ENCODE measurements at regions not wholly inside any gene's neighbourhood (a gene's known extent, or its start where the extent isn't known, plus 50 kb on each side); places are given as distances from the start of the nearest gene placed in this dataset.

DNA sequence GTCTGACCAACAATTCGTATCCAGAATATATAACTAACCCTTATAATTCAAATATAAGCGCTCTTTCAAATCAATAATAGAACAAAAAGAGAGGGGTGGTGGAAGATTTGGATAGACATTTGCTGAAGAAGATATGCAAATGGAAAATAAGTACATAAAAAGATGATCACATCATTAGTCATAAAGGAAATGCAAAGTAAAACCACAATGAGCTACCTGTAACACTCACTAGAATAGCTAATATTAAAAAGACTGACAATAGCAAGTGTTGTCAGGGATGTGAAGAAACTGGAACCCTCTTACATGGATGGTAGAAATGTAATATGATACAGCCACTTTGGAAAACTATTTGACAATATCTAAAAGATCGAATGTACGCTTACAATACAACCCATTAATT lies 84.9 kb upstream of the MRPS9 start:
- Histone ChIP-seq H3K27me3 (ENCODE audit: low read length) (no peaks in the 10 kb centered on the region), H3K4me3 (ENCODE audit: insufficient read depth, low read length, poor library complexity, severe bottlenecking) (no peak overlapping the region), H3K79me2 (ENCODE audit: insufficient read depth, low read length) (no peaks in the 10 kb centered on the region), H3K9me2 (replicated peaks; ENCODE audit: insufficient read depth, low read length) (no peaks in the 10 kb centered on the region), H3K36me3 (ENCODE audit: low read length) (no peaks in the 10 kb centered on the region), H3K27ac (ENCODE audit: low read depth, low read length) (no peak overlapping the region), H3K9ac (ENCODE audit: low read length) (no peak overlapping the region), H4K20me1 (ENCODE audit: low read depth, low read length) (no peaks in the 10 kb centered on the region), H2AFZ (ENCODE audit: low read depth, low read length, severe bottlenecking) (no peak overlapping the region), H3K9me3 (ENCODE audit: insufficient read depth, low read length) (no peaks in the 10 kb centered on the region), H3K4me2 (ENCODE audit: low read depth, low read length, poor library complexity, severe bottlenecking) (no peak overlapping the region), H3F3A (ENCODE audit: insufficient read depth) (no peaks in the 10 kb centered on the region)
- TF ChIP-seq CTCF (IDR thresholded peaks at IDR 0.05; ENCODE audit: insufficient read depth, low read length, poor library complexity, severe bottlenecking), result no peak
- TF ChIP-seq EZH2phosphoT487 (conservative IDR thresholded peaks at IDR 0.05; ENCODE audit: low read length), result no peak

DNA sequence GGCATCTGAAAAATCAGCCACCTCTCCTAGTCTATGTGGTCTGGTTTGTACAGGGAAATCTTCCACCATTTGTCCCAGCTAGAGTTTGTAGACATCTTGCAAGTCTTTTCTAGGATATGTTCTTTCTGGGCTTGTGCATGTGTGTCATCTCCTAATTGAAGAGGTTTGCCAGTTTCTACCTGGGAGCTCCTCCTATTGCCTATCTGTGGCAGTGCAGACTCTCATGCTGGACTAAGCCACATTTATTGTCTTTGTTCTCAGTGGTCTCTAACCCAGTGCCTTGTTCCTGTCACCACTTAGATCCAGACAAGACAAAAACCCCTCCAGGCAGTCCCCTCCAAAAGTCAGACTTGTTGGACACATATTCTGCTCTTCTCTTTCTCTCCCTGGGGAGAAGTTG lies 72.0 kb upstream of the MRPS9 start:
- Histone ChIP-seq H3K27ac (ENCODE audit: low read depth, low read length) (no peak overlapping the region), H3K9me2 (replicated peaks; ENCODE audit: insufficient read depth, low read length) (no peaks in the 10 kb centered on the region), H3K79me2 (ENCODE audit: insufficient read depth, low read length) (no peaks in the 10 kb centered on the region), H3F3A (ENCODE audit: insufficient read depth) (no peaks in the 10 kb centered on the region), H3K27me3 (ENCODE audit: low read length) (no peaks in the 10 kb centered on the region), H3K4me3 (ENCODE audit: insufficient read depth, low read length, poor library complexity, severe bottlenecking) (no peak overlapping the region), H3K9ac (ENCODE audit: low read length) (no peak overlapping the region), H3K36me3 (ENCODE audit: low read length) (no peaks in the 10 kb centered on the region), H3K4me2 (ENCODE audit: low read depth, low read length, poor library complexity, severe bottlenecking) (no peak overlapping the region), H2AFZ (ENCODE audit: low read depth, low read length, severe bottlenecking) (no peak overlapping the region), H3K9me3 (ENCODE audit: insufficient read depth, low read length) (no peaks in the 10 kb centered on the region), H4K20me1 (ENCODE audit: low read depth, low read length) (no peaks in the 10 kb centered on the region)
- TF ChIP-seq CTCF (IDR thresholded peaks at IDR 0.05; ENCODE audit: insufficient read depth, low read length, poor library complexity, severe bottlenecking), result no peak
- no peak for TF ChIP-seq EZH2phosphoT487 (conservative IDR thresholded peaks at IDR 0.05; ENCODE audit: low read length)

GRCh38 chr2:104969564-104969963 lies 68.3 kb upstream of the MRPS9 start:
- Histone ChIP-seq H3K36me3 (ENCODE audit: low read length) (no peaks in the 10 kb centered on the region), H3K9me3 (ENCODE audit: insufficient read depth, low read length) (no peaks in the 10 kb centered on the region), H3K79me2 (ENCODE audit: insufficient read depth, low read length) (no peaks in the 10 kb centered on the region), H3K27me3 (ENCODE audit: low read length) (no peaks in the 10 kb centered on the region), H3F3A (ENCODE audit: insufficient read depth) (no peaks in the 10 kb centered on the region), H3K27ac (ENCODE audit: low read depth, low read length) (no peak overlapping the region), H3K4me2 (ENCODE audit: low read depth, low read length, poor library complexity, severe bottlenecking) (no peak overlapping the region), H3K9ac (ENCODE audit: low read length) (no peak overlapping the region), H4K20me1 (ENCODE audit: low read depth, low read length) (no peaks in the 10 kb centered on the region), H2AFZ (ENCODE audit: low read depth, low read length, severe bottlenecking) (no peak overlapping the region), H3K4me3 (ENCODE audit: insufficient read depth, low read length, poor library complexity, severe bottlenecking) (no peak overlapping the region), H3K9me2 (replicated peaks; ENCODE audit: insufficient read depth, low read length) (no peaks in the 10 kb centered on the region)
- TF ChIP-seq CTCF (IDR thresholded peaks at IDR 0.05; ENCODE audit: insufficient read depth, low read length, poor library complexity, severe bottlenecking) (no peak), EZH2phosphoT487 (conservative IDR thresholded peaks at IDR 0.05; ENCODE audit: low read length) (no peak)

DNA sequence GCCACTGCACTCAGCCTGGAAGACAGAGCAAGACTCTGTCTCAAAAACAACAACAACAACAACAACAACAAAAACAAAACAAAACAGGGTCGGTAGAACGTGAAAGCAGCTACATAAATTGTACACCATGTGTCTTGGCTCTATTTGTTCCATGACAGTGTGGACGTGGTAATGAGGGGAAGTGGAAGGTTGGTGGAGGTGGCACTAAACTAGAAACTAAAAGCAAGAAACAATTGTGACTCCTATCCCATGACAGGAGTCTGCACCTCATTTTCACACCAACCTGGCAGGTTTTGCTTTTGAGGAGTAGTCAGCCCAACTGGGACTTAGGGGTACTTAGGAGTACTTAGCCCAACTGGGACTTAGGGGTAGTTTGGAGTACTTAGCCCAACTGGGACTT lies 62.5 kb upstream of the MRPS9 start:
- no peaks in the 10 kb centered on the region for H3K27me3 ChIP-seq (ENCODE audit: low read length)
- no peak for TF ChIP-seq EZH2phosphoT487 (conservative IDR thresholded peaks at IDR 0.05; ENCODE audit: low read length)
- TF ChIP-seq CTCF (IDR thresholded peaks at IDR 0.05; ENCODE audit: insufficient read depth, low read length, poor library complexity, severe bottlenecking), result no peak
- no peaks in the 10 kb centered on the region for H3K9me3 ChIP-seq (ENCODE audit: insufficient read depth, low read length)
- no peak overlapping the region for H3K27ac ChIP-seq (ENCODE audit: low read depth, low read length)
- no peak overlapping the region for H3K9ac ChIP-seq (ENCODE audit: low read length)
- no peak overlapping the region for H3K4me3 ChIP-seq (ENCODE audit: insufficient read depth, low read length, poor library complexity, severe bottlenecking)
- H3K79me2 ChIP-seq (ENCODE audit: insufficient read depth, low read length), result no peaks in the 10 kb centered on the region
- peaks cover 17% of the 10 kb centered on the region for H3F3A ChIP-seq (ENCODE audit: insufficient read depth)
- H2AFZ ChIP-seq (ENCODE audit: low read depth, low read length, severe bottlenecking), result no peak overlapping the region
- no peaks in the 10 kb centered on the region for H4K20me1 ChIP-seq (ENCODE audit: low read depth, low read length)
- no peaks in the 10 kb centered on the region for H3K36me3 ChIP-seq (ENCODE audit: low read length)
- H3K4me2 ChIP-seq (ENCODE audit: low read depth, low read length, poor library complexity, severe bottlenecking), result no peak overlapping the region
- no peaks in the 10 kb centered on the region for H3K9me2 ChIP-seq (replicated peaks; ENCODE audit: insufficient read depth, low read length)

Measured in SU-DHL-6 (cell line).